ENCODE measurements at regions not wholly inside any gene's neighbourhood (a gene's known extent, or its start where the extent isn't known, plus 50 kb on each side); places are given as distances from the start of the nearest gene placed in this dataset.

- Histone ChIP-seq H3K9me3 (no peaks in the 10 kb centered on the region), H3K36me3 (no peaks in the 10 kb centered on the region), H3K4me3 (no peak overlapping the region), H3K27me3 (no peaks in the 10 kb centered on the region), H3K27ac (no peak overlapping the region), H3K4me1 (no peaks in the 10 kb centered on the region)
- DNase-seq (ENCODE audit: low spot score in 2 of 2): no peak
- intact Hi-C loops (cut with DNase I; ENCODE audit: low total_unique reads): no loop called here
- TF ChIP-seq CTCF (IDR thresholded peaks at IDR 0.05) (no peak), POLR2A (IDR thresholded peaks at IDR 0.05) (no peak), POLR2AphosphoS5 (IDR thresholded peaks at IDR 0.05) (no peak)
Measured at GRCh38 chr2:115904516-115904915, 1462.1 kb downstream of the DPP10 start.

- DNase-seq (ENCODE audit: low spot score in 2 of 2): no peak
- intact Hi-C loops (cut with DNase I; ENCODE audit: low total_unique reads): no loop called here
- Histone ChIP-seq H3K9me3 (no peaks in the 10 kb centered on the region), H3K4me3 (no peak overlapping the region), H3K4me1 (no peaks in the 10 kb centered on the region), H3K27ac (no peak overlapping the region), H3K36me3 (no peaks in the 10 kb centered on the region), H3K27me3 (no peaks in the 10 kb centered on the region)
- no peak for TF ChIP-seq POLR2AphosphoS5 (IDR thresholded peaks at IDR 0.05)
- no peak for TF ChIP-seq CTCF (IDR thresholded peaks at IDR 0.05)
- TF ChIP-seq POLR2A (IDR thresholded peaks at IDR 0.05): no peak
Measured at GRCh38 chr2:115908731-115909130, 1466.3 kb downstream of the DPP10 start.

- Histone ChIP-seq H3K4me3 (no peak overlapping the region), H3K9me3 (no peaks in the 10 kb centered on the region), H3K4me1 (no peaks in the 10 kb centered on the region), H3K27ac (no peak overlapping the region), H3K27me3 (no peaks in the 10 kb centered on the region), H3K36me3 (no peaks in the 10 kb centered on the region)
- TF ChIP-seq CTCF (IDR thresholded peaks at IDR 0.05): peak in 1 of 3 donors; percentile 17
- TF ChIP-seq POLR2A (IDR thresholded peaks at IDR 0.05): no peak
- intact Hi-C loops (cut with DNase I; ENCODE audit: low total_unique reads): no loop called here
- no peak for DNase-seq (ENCODE audit: low spot score in 2 of 2)
Measured at GRCh38 chr2:115910270-115910669, 1467.8 kb downstream of the DPP10 start.

- Histone ChIP-seq H3K9me3 (no peaks in the 10 kb centered on the region), H3K4me1 (no peaks in the 10 kb centered on the region), H3K27ac (no peak overlapping the region), H3K4me3 (no peak overlapping the region), H3K27me3 (no peaks in the 10 kb centered on the region), H3K36me3 (no peaks in the 10 kb centered on the region)
- DNase-seq (ENCODE audit: low spot score in 2 of 2): no peak
- intact Hi-C loops (cut with DNase I; ENCODE audit: low total_unique reads): no loop called here
- no peak for TF ChIP-seq POLR2A (IDR thresholded peaks at IDR 0.05)
- TF ChIP-seq POLR2AphosphoS5 (IDR thresholded peaks at IDR 0.05): no peak
- TF ChIP-seq CTCF (IDR thresholded peaks at IDR 0.05): no peak
Measured at GRCh38 chr2:115913921-115914320, 1471.5 kb downstream of the DPP10 start.

- no peak overlapping the region for H3K27ac ChIP-seq
- no peak overlapping the region for H3K4me3 ChIP-seq
- TF ChIP-seq POLR2A (IDR thresholded peaks at IDR 0.05) (no peak), CTCF (IDR thresholded peaks at IDR 0.05) (no peak)
- H3K36me3 ChIP-seq: no peaks in the 10 kb centered on the region
- peaks cover 0 to 2% of the 10 kb centered on the region in 2 donors for H3K9me3 ChIP-seq
- no peaks in the 10 kb centered on the region for H3K27me3 ChIP-seq
- intact Hi-C loops (cut with DNase I; ENCODE audit: low total_unique reads): no loop called here
- DNase-seq (ENCODE audit: low spot score in 2 of 2): no peak
- H3K4me1 ChIP-seq: no peaks in the 10 kb centered on the region
Measured at GRCh38 chr2:115921541-115921940, 1479.1 kb downstream of the DPP10 start.

Measured in breast epithelium (tissue), 4 donors.